IPS-18c (cell line): ENCODE measurements at regions not wholly inside any gene's neighbourhood (a gene's known extent, or its start where the extent isn't known, plus 50 kb on each side); places are given as distances from the start of the nearest gene placed in this dataset.

Experiments used
- H3K4me3 ChIP-seq: 2 replicates; pipeline ENCODE4 v1.7.0; 2013; ENCODE audit warnings: low read depth, mild to moderate bottlenecking, low read length, moderate library complexity; ENCODE audit not compliant: insufficient read depth
- H3K9me3 ChIP-seq: one replicate; pipeline ENCODE4 v1.6.1; 2013; ENCODE audit warnings: mild to moderate bottlenecking, low read length, moderate library complexity; ENCODE audit not compliant: control insufficient read depth, insufficient read depth

DNA sequence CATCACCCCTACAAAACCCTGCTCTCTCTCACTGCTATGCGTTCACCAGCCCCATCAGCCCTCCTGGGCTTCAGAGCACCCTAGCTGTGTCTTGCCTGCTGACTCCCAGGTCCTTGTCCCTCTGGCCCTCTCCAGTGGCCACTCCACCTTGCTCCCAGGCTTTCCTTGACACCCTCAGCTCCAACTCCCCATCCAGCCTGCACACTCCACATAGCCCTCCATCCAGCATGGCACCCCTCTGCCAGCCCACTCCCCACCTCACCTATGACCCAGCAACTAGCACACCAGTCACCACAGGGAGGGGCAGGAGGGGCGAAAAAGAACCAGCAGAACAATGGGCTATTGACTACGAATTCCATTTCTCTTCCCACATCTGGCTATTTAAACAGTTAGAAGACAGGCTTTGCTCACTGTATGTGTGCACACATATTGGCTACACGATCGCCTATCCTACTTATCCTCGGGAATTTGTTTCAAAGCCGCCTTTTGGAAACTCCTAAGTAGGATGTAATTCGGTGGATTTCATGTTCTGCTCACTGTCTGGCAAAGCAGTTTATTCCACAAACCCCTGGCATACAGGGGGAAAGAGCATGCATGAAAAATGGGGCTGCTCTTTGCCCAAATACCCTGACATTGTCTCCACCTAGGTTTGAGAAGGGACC, 195.3 kb downstream of the SMAD2 start:
- Histone ChIP-seq H3K9me3 (no peaks in the 10 kb centered on the region), H3K4me3 (no peak overlapping the region)

DNA sequence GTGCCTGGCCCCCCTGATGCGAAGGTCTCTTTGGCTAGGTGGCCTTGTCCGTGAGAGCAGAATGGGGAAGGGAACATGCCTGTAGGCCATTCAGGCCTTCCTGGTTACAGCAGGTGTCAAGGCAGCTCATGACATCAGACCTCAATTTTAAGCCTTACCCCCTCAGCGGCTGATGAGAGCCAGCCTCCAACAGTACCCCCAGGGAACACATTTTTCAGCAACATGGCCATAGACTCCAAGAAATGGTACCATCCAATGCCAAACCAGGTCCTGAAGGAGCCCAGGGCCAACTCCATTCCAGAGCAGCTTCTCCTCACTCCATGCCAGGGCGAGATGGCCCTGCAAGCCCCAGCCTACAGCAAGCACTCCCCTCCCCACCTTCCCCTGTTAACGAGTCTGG, 199.2 kb downstream of the SMAD2 start:
- Histone ChIP-seq H3K4me3 (no peak overlapping the region), H3K9me3 (no peaks in the 10 kb centered on the region)

DNA sequence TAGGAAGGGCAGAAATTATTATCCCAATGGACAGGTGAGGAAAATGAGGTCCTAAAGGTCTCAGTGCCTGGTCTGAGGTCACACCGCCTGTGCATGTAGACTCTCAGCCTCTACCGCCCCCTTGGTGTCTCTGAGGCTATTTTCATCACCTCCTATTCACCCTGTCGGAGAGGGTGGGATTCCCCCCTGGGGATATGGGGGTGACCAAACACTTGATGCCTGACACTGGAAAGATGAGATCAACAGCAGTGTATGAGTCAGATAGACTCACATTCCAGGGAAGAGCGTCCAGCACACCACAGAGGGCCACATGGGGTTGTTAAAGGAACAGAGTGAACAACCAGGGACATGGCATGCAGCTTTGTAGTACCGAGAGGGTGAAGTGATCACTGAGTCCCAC, 199.7 kb downstream of the SMAD2 start:
- Histone ChIP-seq H3K4me3 (no peak overlapping the region), H3K9me3 (no peaks in the 10 kb centered on the region)

DNA sequence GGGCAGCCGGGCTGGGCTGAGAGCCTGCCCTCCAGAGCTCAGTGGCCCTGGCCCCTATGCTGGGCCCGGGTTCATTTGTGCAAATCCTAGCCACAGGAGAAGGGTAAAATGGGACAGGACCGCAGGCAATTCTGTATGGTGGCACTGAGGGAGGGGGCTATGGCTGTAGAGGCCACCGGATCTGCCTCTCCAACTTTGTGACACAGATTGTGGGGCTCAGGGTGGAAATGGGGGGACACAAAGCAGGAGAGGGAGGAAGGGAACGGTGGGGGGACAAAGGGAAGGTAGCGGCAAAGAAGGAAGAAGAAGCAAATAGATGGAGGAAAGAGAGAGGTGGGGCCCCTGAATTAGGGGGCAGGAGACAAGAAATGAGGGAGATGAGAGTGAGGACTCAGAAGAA, 201.1 kb downstream of the SMAD2 start:
- H3K4me3 ChIP-seq: no peak overlapping the region
- H3K9me3 ChIP-seq: no peaks in the 10 kb centered on the region

DNA sequence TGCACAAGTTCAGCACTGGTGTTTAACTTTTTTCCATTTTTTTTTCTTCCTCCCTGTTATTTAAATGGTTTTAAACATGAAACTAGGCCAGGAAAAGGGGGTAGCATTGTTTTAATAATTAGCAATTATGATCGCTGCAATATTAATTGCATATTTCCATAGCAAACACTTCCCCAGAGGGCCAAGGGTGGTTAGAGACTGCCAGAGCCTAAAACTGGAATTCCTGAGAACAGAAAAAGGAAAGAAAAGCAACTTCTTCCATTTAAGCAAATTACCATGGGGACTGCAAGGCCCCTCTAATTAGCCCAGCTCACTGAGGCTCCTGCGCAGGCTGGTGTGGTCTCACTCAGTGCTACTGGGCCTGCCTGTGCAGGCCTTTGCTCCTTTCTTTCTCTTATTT, 201.5 kb downstream of the SMAD2 start:
- H3K9me3 ChIP-seq: no peaks in the 10 kb centered on the region
- no peak overlapping the region for H3K4me3 ChIP-seq

DNA sequence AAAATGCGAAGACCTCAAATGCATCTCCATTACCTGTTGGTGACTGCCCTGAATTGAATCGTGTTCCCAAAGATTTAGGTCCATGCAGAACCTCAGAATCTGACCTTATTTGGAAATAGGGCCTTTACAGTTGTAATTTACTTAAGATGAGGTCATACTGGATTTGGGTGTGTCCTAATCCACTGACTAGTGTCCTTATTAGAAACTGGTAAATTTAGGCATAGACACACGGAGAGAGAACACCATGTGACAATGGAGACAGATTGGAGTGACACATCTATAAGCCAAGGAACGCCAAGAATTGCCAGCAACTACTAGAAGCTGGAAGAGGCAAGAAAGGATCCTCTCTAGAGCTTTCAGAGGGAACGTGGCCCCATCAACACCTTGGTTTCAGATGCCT, 203.1 kb downstream of the SMAD2 start:
- H3K4me3 ChIP-seq: no peak overlapping the region
- H3K9me3 ChIP-seq: no peaks in the 10 kb centered on the region

DNA sequence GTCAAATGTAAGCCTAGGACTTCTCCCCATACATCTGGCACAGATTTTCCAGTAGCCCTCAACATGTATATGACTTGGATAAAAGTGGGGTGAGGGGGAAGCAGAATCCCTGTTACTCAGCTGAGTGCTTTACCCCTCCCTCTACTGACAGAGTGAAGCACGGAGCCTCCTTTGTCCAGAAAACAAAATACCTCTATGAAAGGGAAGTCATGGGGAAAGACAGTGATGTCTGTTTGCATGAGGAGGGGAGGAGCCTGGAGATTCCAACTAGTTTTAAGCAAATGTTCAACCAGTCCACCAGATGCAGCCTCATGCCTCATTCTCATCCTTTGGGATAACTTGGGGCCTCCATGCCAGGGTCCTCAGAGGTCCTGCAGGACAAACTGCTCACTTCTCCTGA, 203.9 kb downstream of the SMAD2 start:
- Histone ChIP-seq H3K9me3 (no peaks in the 10 kb centered on the region), H3K4me3 (no peak overlapping the region)

DNA sequence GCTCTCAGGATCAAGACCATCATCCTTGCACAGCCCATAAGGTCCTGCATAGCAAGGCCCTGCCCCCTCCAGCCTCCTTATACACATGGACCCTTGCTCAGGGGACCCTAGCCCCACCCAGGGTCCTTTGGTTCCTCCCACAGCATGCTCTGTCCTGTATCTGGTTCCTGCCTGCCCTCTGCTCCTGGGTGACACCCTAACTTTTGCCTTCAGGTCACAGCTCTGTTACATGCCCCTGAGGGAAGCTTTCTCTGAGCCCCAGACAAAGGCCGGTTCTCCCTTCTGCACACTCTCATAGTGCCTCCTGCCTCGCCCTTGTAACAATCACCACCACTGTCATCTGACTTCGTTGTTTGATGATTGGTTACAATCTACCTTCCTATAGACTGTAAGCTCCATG, 204.8 kb downstream of the SMAD2 start:
- Histone ChIP-seq H3K4me3 (no peak overlapping the region), H3K9me3 (no peaks in the 10 kb centered on the region)

DNA sequence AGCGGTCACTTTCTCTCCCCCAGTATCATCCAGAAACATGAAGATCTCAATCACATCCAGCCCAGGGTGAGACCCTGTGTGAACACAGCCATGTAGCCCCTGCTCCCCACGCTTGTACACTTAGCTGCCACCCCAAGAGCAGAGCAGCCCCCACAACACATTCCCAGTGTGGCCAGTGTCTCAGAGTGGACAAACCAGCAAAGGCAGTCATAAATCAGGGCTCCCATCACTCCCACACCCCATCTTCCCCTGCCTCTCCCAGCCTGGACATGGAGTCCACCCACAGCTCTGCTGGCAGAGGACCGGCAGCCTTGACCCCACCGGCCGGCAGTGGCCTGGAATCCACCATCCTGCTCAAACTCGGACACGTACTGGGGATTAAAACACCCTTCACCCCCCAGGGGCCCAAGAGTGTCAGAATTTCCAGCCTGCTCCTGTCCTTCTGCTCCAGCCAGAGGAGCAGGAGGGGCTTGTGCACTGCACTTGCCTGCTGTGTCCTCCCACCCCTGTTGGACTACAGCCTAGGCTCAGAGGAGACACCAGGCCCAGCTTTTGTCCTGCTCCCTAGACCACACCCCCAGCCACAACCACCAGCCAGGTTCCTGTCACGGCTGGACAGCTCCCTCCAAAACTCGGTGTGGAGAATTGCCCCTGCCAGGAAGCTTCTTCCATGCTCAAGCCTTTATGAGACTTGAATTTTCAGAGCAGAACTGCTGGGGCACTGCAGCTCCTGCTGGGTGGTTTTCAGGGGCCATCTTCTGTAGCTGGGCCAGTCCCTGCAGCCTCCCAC, 206.1 kb downstream of the SMAD2 start:
- Histone ChIP-seq H3K4me3 (no peak overlapping the region), H3K9me3 (no peaks in the 10 kb centered on the region)

DNA sequence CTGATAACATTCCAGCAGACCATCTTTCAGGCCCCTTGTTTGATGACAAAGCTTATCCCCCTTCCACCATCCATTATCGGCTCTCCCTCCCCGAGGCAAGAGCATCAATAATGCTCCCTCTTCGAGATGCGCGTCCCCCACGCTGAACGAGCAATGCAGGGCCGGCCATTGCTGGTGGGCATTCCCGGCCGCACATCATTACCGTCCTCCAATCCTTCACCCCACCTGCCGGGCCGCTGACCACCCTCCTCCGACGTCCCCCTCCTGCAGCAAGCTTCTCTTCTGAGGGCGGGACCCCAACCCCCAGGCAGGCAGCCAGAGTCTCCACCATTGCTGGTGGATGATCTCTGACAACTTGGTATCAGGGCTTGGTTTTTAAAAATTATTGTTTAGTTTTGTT, 208.6 kb downstream of the SMAD2 start:
- H3K4me3 ChIP-seq: no peak overlapping the region
- H3K9me3 ChIP-seq: no peaks in the 10 kb centered on the region

DNA sequence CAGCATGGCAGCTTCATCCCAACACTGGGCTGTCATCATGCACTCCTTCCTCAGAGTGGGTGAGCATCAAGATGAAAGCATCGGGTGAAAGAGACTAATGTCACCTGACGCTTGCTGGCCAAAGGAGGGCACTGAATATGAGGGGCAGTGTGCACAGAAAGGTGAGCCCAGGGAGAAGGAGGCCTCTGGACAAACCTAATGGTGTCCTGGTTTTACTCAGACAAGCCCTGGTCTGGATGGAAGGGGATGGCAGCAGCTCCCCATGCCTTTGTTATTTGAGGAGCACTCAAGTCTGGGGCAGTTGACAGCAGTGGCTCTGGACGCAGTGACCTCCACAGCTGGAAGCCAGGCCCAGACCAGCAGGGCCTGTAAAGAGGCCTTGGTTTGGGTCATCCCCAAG, 209.7 kb downstream of the SMAD2 start:
- H3K4me3 ChIP-seq: no peak overlapping the region

DNA sequence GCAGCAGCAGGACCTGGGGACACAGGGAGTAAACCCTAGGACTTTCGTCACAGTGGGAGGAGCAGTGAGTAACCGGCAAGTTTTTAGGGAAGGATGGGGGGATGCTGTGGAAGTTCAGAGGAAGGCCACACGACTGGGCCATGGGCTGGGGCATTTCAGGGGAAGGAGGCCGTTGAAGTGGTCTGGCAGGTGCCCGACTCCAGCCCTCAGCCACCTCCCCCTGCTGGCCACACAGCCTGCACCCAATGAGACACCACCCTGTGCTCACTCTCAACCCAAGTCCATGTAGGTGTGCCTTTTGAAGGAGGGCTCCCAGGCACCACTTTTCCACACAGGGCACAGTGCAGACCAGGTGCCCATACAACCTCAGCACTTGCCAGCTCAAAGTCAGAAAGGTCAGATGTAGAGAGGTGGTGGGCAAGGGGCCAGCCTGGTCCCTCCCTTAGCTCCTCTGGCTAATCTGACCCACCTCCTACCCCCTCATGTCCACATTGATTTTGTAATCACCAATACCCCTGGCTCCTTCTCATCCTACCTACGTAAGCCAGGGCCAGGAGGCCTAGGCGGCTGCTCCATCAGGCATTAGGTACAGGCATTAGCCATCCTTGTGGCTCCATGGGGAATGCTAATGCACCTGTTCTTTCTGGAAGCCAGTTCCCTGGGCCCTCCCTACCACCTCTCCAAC, 211.2 kb downstream of the SMAD2 start:
- Histone ChIP-seq H3K9me3 (no peaks in the 10 kb centered on the region), H3K4me3 (no peak overlapping the region)

More for the DNA sequence above, 209.7 kb downstream of the SMAD2 start:
- H3K9me3 ChIP-seq: no peaks in the 10 kb centered on the region

DNA sequence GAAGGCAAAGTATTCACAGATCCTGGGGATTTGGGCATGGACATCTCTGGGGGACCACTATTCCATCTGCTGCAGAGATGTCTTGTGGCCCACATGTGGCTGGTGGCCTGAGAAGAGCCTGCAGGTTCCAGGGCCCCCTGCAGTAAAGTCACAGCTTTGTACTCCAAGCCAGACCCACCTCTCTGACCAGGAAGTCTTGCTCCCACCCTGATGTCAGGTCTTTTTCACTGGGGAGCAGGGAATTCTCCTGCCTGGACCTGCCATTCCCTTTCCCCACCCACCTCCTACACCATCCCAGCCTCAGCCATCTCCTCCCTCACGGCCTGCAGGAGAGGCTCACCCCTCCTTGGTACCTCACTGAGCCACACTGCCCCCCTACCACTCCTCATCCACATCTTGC, 211.8 kb downstream of the SMAD2 start:
- no peaks in the 10 kb centered on the region for H3K9me3 ChIP-seq
- no peak overlapping the region for H3K4me3 ChIP-seq

DNA sequence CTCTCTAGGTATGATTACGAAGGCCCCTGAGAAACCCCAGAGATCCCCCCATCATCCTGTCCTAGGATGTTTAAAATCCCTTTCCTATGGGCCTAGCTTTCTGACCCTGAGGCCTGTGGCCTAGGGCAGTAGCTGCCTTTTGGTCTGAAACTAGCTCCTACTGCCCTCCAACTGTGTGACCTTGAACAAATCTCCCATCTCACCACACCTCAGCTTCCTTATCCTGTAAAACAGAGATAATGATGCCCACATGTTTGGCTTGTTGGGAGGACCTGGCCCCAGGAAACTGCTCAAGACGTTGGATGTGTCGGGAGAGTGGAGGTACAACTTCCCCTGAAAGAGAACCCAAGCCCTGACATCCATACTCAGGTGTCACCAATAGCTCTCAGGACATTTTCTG, 213.2 kb downstream of the SMAD2 start:
- Histone ChIP-seq H3K9me3 (no peaks in the 10 kb centered on the region), H3K4me3 (no peak overlapping the region)

DNA sequence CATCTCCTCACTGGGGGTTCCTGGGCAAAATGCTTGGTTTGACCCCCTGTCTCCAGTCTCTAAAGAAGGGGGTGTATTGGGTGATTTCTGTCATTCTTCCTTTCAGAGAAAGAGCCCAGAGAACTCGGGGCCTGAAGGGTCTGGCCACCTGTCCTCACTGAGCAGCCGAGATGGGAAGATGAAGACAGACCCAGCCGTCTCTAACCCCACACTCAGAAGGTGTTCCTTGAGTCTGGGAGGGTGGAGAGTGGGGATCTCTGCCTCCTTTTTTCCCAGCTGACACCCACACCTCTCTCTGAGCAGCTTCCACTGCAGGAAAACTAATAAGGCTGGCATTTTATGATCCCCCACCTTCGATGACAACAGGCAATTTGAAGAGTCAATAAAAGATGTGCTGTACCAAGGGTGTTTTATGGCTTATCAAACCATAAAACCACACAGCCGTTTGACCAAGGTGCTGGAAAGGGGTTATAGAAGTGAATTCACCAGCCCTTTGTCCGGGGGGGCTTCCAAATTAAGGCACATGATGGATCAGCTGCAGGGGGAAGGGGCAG, 213.8 kb downstream of the SMAD2 start:
- Histone ChIP-seq H3K9me3 (no peaks in the 10 kb centered on the region), H3K4me3 (no peak overlapping the region)

DNA sequence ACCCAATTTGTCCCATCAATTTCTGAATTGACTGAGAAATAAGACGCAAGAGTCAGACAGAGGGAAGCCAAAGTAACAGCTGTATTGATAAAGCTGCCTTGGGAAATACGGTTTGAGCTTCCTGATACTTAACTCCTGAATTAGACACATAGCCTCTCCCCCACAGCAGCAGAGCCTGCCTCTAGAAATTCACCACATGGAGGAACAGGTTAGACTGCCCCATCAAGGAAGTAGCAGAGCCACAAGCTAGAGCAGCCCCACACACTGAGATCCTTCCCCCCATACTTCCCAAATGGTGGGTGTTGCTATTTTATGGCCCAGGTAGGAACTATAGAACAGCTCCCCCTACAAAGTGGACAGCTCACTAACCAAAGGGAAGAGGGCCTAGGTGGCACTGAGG, 220.0 kb downstream of the SMAD2 start:
- H3K4me3 ChIP-seq: no peak overlapping the region
- H3K9me3 ChIP-seq: no peaks in the 10 kb centered on the region

DNA sequence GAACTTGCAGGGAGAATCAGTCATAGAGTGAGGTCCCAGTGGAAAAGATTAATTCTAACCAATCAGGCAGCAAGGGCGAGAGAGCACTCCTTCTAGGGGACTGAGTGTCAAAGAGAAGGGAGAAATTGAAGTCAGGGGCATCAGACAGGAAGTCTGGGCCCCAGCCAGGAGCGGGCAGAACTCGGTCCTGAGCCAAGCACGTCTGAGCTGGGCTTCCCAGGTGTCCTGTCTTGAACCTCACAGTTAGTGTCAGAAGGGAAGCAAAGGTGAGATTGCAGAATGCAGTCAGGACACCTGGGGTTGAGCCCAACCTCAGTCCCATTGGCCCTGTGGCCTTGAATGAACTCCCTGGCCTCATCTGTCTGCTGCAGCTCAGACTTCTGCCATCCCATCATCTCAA, 220.9 kb downstream of the SMAD2 start:
- Histone ChIP-seq H3K4me3 (no peak overlapping the region), H3K9me3 (no peaks in the 10 kb centered on the region)

DNA sequence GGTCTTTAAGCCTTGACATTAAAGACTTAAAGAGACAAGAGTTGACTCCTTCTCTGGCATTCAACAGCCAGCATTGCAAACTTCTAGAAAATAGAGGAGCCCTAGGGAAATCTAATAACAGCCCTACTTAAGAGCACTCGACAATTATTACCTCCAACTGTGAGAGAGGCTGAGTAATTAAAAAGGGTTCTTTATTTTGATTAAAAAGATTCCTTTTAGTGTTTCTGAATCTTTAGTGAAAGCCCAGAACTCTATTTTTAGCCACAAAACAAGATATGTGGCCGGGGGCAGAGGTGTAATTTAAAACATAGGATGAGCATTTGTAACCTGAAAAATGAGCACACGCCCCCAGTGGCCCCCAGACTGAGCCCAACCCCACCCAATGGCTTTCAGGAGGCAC, 222.3 kb downstream of the SMAD2 start:
- Histone ChIP-seq H3K4me3 (no peak overlapping the region), H3K9me3 (no peaks in the 10 kb centered on the region)
